SK-N-SH (cell line): ENCODE measurements at regions not wholly inside any gene's neighbourhood (a gene's known extent, or its start where the extent isn't known, plus 50 kb on each side); places are given as distances from the start of the nearest gene placed in this dataset.

ENCODE experiments used
- EZH2phosphoT487 ChIP-seq: fragments of 200-600 bp; sonication (generic); IDR thresholded peaks from 2 replicates; pipeline ENCODE4 v1.6.1; 2017; ENCODE audit warnings: low read depth, mixed run types, mild to moderate bottlenecking, antibody characterized with exemption, moderate library complexity, borderline replicate concordance
- TF ChIP-seq, protein P1 (sequence below): fragments of 200-600 bp; sonication (generic); IDR thresholded peaks from 2 replicates; pipeline ENCODE4 v1.6.1; 2017; ENCODE audit warnings: antibody characterized with exemption, mild to moderate bottlenecking, moderate library complexity

DNA sequence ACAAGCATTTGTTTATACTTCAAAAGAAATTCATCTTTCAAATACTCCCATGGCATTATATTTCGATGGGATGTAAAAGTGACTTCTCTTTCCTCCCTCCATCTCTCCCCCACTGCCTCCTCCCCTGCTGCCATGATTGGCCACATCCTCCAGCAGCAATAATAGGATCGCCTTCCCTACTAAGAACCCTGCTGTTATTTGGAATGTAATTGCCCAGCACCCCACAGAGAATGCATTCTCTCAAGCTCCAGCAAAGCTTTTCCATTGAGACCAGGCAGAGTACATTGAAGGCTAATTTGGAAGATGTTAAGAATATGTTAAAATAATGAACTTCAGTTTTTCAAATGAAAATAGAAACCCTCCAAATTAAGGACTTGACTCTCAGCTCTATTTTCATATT lies 375.4 kb upstream of the ACVR2A start:
- no peak for TF ChIP-seq EZH2phosphoT487
- TF ChIP-seq, protein P1, sequence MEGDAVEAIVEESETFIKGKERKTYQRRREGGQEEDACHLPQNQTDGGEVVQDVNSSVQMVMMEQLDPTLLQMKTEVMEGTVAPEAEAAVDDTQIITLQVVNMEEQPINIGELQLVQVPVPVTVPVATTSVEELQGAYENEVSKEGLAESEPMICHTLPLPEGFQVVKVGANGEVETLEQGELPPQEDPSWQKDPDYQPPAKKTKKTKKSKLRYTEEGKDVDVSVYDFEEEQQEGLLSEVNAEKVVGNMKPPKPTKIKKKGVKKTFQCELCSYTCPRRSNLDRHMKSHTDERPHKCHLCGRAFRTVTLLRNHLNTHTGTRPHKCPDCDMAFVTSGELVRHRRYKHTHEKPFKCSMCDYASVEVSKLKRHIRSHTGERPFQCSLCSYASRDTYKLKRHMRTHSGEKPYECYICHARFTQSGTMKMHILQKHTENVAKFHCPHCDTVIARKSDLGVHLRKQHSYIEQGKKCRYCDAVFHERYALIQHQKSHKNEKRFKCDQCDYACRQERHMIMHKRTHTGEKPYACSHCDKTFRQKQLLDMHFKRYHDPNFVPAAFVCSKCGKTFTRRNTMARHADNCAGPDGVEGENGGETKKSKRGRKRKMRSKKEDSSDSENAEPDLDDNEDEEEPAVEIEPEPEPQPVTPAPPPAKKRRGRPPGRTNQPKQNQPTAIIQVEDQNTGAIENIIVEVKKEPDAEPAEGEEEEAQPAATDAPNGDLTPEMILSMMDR = no peak
